Gastroesophageal sphincter (tissue), 3 donors: ENCODE measurements at regions not wholly inside any gene's neighbourhood (a gene's known extent, or its start where the extent isn't known, plus 50 kb on each side); places are given as distances from the start of the nearest gene placed in this dataset.

Experiments
- EP300 ChIP-seq: sonication (generic); formaldehyde crosslinking; IDR thresholded peaks from one replicate; pipeline ENCODE4 v1.6.1; 2017; ENCODE audit warnings: antibody characterized with exemption, mild to moderate bottlenecking
- POLR2A ChIP-seq, 2 donors: fragments of 450-650 bp; IDR thresholded peaks; one replicate each; pipeline ENCODE4 v1.6.1; 2017; ENCODE audit warnings: antibody characterized with exemption in 2 of 2, mild to moderate bottlenecking in 2 of 2, moderate library complexity in 1 of 2
- TF ChIP-seq, protein P1 (sequence below), 4 experiments: fragments of 200-600 bp in 2 of 4; fragments of 450-650 bp in 2 of 4; sonication (generic) in 1 of 4; IDR thresholded peaks; one replicate each; pipeline ENCODE4 v1.5.1; 2017 to 2019; ENCODE audit warnings: antibody characterized with exemption in 4 of 4, mild to moderate bottlenecking in 2 of 4, moderate library complexity in 2 of 4

DNA sequence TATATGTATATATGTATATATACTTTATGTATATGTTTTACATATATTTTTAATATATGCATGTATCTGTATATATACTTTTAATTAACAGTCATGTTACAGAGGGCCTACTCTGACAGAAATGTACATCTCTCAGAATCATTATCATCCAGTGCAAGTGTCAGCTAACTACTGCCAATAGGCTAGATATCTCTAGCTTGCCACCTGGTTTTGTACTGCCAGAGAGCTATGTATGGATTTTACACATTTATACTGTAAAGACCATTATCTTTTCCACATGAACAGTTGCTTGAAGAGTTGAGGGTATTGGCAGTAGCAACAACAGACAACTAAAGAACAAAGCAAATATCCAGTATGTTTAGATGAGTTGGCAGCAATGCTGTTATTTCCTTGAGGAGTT lies 99.7 kb upstream of the VGLL3 start:
- TF ChIP-seq, protein P1, sequence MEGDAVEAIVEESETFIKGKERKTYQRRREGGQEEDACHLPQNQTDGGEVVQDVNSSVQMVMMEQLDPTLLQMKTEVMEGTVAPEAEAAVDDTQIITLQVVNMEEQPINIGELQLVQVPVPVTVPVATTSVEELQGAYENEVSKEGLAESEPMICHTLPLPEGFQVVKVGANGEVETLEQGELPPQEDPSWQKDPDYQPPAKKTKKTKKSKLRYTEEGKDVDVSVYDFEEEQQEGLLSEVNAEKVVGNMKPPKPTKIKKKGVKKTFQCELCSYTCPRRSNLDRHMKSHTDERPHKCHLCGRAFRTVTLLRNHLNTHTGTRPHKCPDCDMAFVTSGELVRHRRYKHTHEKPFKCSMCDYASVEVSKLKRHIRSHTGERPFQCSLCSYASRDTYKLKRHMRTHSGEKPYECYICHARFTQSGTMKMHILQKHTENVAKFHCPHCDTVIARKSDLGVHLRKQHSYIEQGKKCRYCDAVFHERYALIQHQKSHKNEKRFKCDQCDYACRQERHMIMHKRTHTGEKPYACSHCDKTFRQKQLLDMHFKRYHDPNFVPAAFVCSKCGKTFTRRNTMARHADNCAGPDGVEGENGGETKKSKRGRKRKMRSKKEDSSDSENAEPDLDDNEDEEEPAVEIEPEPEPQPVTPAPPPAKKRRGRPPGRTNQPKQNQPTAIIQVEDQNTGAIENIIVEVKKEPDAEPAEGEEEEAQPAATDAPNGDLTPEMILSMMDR (IDR thresholded peaks at IDR 0.05): no peak
- TF ChIP-seq POLR2A (IDR thresholded peaks at IDR 0.05): no peak
- TF ChIP-seq EP300: no peak
